ENCODE measurements at regions not wholly inside any gene's neighbourhood (a gene's known extent, or its start where the extent isn't known, plus 50 kb on each side); places are given as distances from the start of the nearest gene placed in this dataset.
A peak's percentile ranks its signal among the peaks of the same experiment; 100 is the strongest.

- H3K56ac ChIP-seq (replicated peaks; ENCODE audit: insufficient read length, low read depth, low read length) = no peak overlapping the region
- no peaks in the 10 kb centered on the region for H3K36me3 ChIP-seq (ENCODE audit: control insufficient read depth in 2 of 4, insufficient read depth in 4 of 4, low read length in 3 of 4)
- H3K9ac ChIP-seq (replicated peaks in 1 of 4; ENCODE audit: extremely low read depth in 1 of 4, low read depth in 3 of 4, low read length in 3 of 4) = peak overlapping the region in 1 of 4 experiments; percentile 12; a peak in 1 of 7 replicates
- no peak overlapping the region for H3K4ac ChIP-seq (replicated peaks; ENCODE audit: insufficient read length, low read depth, low read length)
- H3K4me2 ChIP-seq (ENCODE audit: insufficient read depth in 1 of 2, low read depth in 2 of 2, low read length in 2 of 2) = peak overlapping the region in 1 of 2 experiments; percentile 49; a peak in 3 of 4 replicates
- no peak overlapping the region for H4K5ac ChIP-seq (ENCODE audit: insufficient read length, low read depth, low read length)
- no peak for FAIRE-seq
- H3K27ac ChIP-seq (ENCODE audit: low read depth, low read length) = no peak overlapping the region
- H4K91ac ChIP-seq (replicated peaks; ENCODE audit: insufficient read length, low read length) = no peak overlapping the region
- H3K79me1 ChIP-seq (ENCODE audit: low read depth, low read length) = no peaks in the 10 kb centered on the region
- H2BK15ac ChIP-seq (ENCODE audit: low read length) = no peak overlapping the region
- H4K20me1 ChIP-seq (replicated peaks in 1 of 2; ENCODE audit: control insufficient read depth in 1 of 2, insufficient read depth in 2 of 2, low read length in 2 of 2) = no peaks in the 10 kb centered on the region
- 77% methylated on average over 6 of the region's 6 CpGs; no CpG with 5 or more reads in 1 of the 2 experiments for WGBS, 2 experiments (ENCODE audit: extremely low coverage in 1 of 2, insufficient coverage in 1 of 2, insufficient read length in 1 of 2, insufficient replicate concordance in 2 of 2, low coverage in 1 of 2, low lambda C conversion rate in 2 of 2, missing lambda C conversion rate in 1 of 2)
- H2BK12ac ChIP-seq (ENCODE audit: low read depth, low read length) = peak overlapping the region; percentile 78; the same call in 1 of the 2 replicates
- H4K8ac ChIP-seq (ENCODE audit: extremely low read depth, insufficient read depth, low read length) = no peak overlapping the region
- no peak overlapping the region for H3K18ac ChIP-seq (ENCODE audit: extremely low read depth, low read length)
- peak in 1 of 2 experiments; percentile 45 for DNase-seq (ENCODE audit: low read depth in 1 of 2, low spot score in 2 of 2)
- H3K4me3 ChIP-seq (ENCODE audit: extremely low read depth in 1 of 4, insufficient read depth in 2 of 4, low read depth in 3 of 4, low read length in 4 of 4) = no peak overlapping the region
- H3K23ac ChIP-seq (ENCODE audit: insufficient read length) = no peak overlapping the region
- H2AK5ac ChIP-seq (ENCODE audit: low read depth, low read length) = no peak overlapping the region
- H3K9me3 ChIP-seq (ENCODE audit: insufficient read depth in 2 of 2, low read depth in 1 of 2, low read length in 1 of 2) = no peaks in the 10 kb centered on the region
- H3K14ac ChIP-seq (ENCODE audit: insufficient read length) = no peak overlapping the region
- no peaks in the 10 kb centered on the region for H3K23me2 ChIP-seq (ENCODE audit: low read depth, low read length)
- peak overlapping the region; percentile 61; the same call in 1 of the 2 replicates for H2BK5ac ChIP-seq (ENCODE audit: low read depth, low read length)
- CTCF ChIA-PET (ENCODE audit: partially characterized antibody) = interaction anchor here (1.6 kb wide), 1 partner anchor 10 kb away, joined by 3 read pairs; no protein-coding TSS in a partner anchor
- no peak overlapping the region for H2AFZ ChIP-seq (ENCODE audit: low read length)
- no peak overlapping the region for H2BK120ac ChIP-seq (replicated peaks; ENCODE audit: low read depth, low read length)
- H3K79me2 ChIP-seq (ENCODE audit: control insufficient read depth in 1 of 2, insufficient read depth in 2 of 2, low read length in 2 of 2) = no peaks in the 10 kb centered on the region
- H3K4me1 ChIP-seq (replicated peaks in 1 of 4; ENCODE audit: control insufficient read depth in 3 of 4, insufficient read depth in 4 of 4, low read length in 3 of 4) = peaks cover 5 to 29% (median 17%) of the 10 kb centered on the region in 4 experiments
- peak overlapping the region; percentile 67 for H2BK20ac ChIP-seq (ENCODE audit: low read length)
- POLR2A ChIA-PET (ENCODE audit: partially characterized antibody) = no interaction called here
- peaks cover 0 to 15% (median 2%) of the 10 kb centered on the region in 4 experiments; a peak in 3 of 7 replicates for H3K27me3 ChIP-seq (replicated peaks in 1 of 4; ENCODE audit: control insufficient read depth in 3 of 4, extremely low read depth in 1 of 4, insufficient read depth in 3 of 4, low read length in 3 of 4)
- no peak for TF ChIP-seq POU5F1 (IDR thresholded peaks at IDR 0.05; ENCODE audit: low read depth, low read length)
- TF ChIP-seq GABPA (IDR thresholded peaks at IDR 0.05; ENCODE audit: borderline replicate concordance, insufficient read depth, low read length) = no peak
- no peak for TF ChIP-seq TAF1 (IDR thresholded peaks at IDR 0.05; ENCODE audit: low read depth, low read length)
- TF ChIP-seq HDAC2 (IDR thresholded peaks at IDR 0.05; ENCODE audit: borderline replicate concordance in 1 of 2, low read depth in 2 of 2, low read length in 2 of 2) = no peak
- no peak for TF ChIP-seq TBP (IDR thresholded peaks at IDR 0.05; ENCODE audit: low read depth, low read length)
- TF ChIP-seq SP1 (IDR thresholded peaks at IDR 0.05; ENCODE audit: low read depth, low read length) = no peak
Observed at GRCh38 chr2:887639-888038, 63.0 kb upstream of the SNTG2 start.
